HEK293 (cell line): ENCODE measurements at regions not wholly inside any gene's neighbourhood (a gene's known extent, or its start where the extent isn't known, plus 50 kb on each side); places are given as distances from the start of the nearest gene placed in this dataset.

ENCODE experiments used
- CTCF ChIA-PET: fragments of 350-600 bp; formaldehyde crosslinking; extraction: SDS; loops from one replicate; lab custom pipeline; 2021; ENCODE audit warnings: antibody characterized with exemption; lab: Yijun Ruan, JAX
- POLR2A ChIA-PET: fragments of 300-600 bp; formaldehyde crosslinking; extraction: SDS; loops from one replicate; lab custom pipeline; 2020; ENCODE audit warnings: antibody characterized with exemption, inconsistent platforms; lab: Yijun Ruan, JAX
- H3K27ac ChIP-seq: fragments of 200-500 bp; sonication (Bioruptor generic); 2 replicates; pipeline ENCODE4 v1.5.1; 2014; ENCODE audit warnings: low read depth, low read length, control low read depth, inconsistent platforms; ENCODE audit errors: extremely low read depth
- H3K36me3 ChIP-seq, 2 experiments: fragments of 200-500 bp in 1 of 2; sonication (Bioruptor generic) in 1 of 2; 1 replicate in 1 of 2; 2 replicates in 1 of 2; pipeline ENCODE4 v1.5.1; 2014 to 2017; ENCODE audit warnings: inconsistent platforms in 2 of 2, low read length in 2 of 2; ENCODE audit not compliant: control insufficient read depth in 2 of 2, insufficient read depth in 1 of 2
- H3K4me1 ChIP-seq: fragments of 200-500 bp; sonication (Bioruptor generic); 2 replicates; pipeline ENCODE4 v1.5.1; 2014; ENCODE audit warnings: mild to moderate bottlenecking, low read length, inconsistent platforms; ENCODE audit not compliant: control insufficient read depth, insufficient read depth
- H3K4me3 ChIP-seq: 2 replicates; pipeline ENCODE4 v1.5.1; 2011; ENCODE audit warnings: low read depth, mild to moderate bottlenecking, control low read depth, low read length, moderate library complexity
- H3K9me3 ChIP-seq: fragments of 200-500 bp; sonication (Bioruptor generic); 2 replicates; pipeline ENCODE4 v1.5.1; 2014; ENCODE audit warnings: low read depth, low read length, inconsistent platforms; ENCODE audit not compliant: control insufficient read depth, insufficient read depth
- GLI2 ChIP-seq: fragments of 450-650 bp; formaldehyde crosslinking; IDR thresholded peaks from 2 replicates; pipeline ENCODE4; 2017; ENCODE audit warnings: missing biosample characterization, missing genetic modification characterization, low read depth, borderline replicate concordance
- HOXD13 ChIP-seq: sonication (generic); formaldehyde crosslinking; IDR thresholded peaks from 2 replicates; pipeline ENCODE4 v1.8.0; 2022; ENCODE audit warnings: missing genetic modification reagents, borderline replicate concordance
- TRIM28 ChIP-seq: IDR thresholded peaks from 2 replicates; pipeline ENCODE4 v1.6.1; 2011; ENCODE audit warnings: low read length, control low read depth, borderline replicate concordance
- WT1 ChIP-seq: fragments of 450-650 bp; formaldehyde crosslinking; IDR thresholded peaks from 2 replicates; pipeline ENCODE4 v1.5.1; 2016; ENCODE audit warnings: missing biosample characterization, missing genetic modification characterization
- ZIC2 ChIP-seq: fragments of 450-650 bp; formaldehyde crosslinking; IDR thresholded peaks from 2 replicates; pipeline ENCODE4 v1.5.1; 2016; ENCODE audit warnings: missing biosample characterization, missing genetic modification characterization
- ZNF112 ChIP-seq: fragments of 450-650 bp; formaldehyde crosslinking; IDR thresholded peaks from 2 replicates; pipeline ENCODE4 v1.5.0; 2017; ENCODE audit warnings: missing biosample characterization, missing genetic modification characterization
- ZNF16 ChIP-seq: fragments of 450-650 bp; formaldehyde crosslinking; IDR thresholded peaks from 2 replicates; pipeline ENCODE4 v1.5.1; 2016; ENCODE audit warnings: low read depth, missing biosample characterization, missing genetic modification characterization
- ZNF202 ChIP-seq: fragments of 450-650 bp; formaldehyde crosslinking; IDR thresholded peaks from 2 replicates; pipeline ENCODE4 v1.5.1; 2016; ENCODE audit warnings: missing biosample characterization, missing genetic modification characterization, borderline replicate concordance
- ZNF274 ChIP-seq, 2 experiments: fragments of 200-500 bp in 1 of 2; fragments of 450-650 bp in 1 of 2; sonication (Bioruptor generic) in 1 of 2; formaldehyde crosslinking in 1 of 2; IDR thresholded peaks; 2 replicates each; pipeline versions ENCODE4 v1.5.1 to v1.6.1; 2014 to 2016; ENCODE audit warnings: borderline replicate concordance in 1 of 2, inconsistent platforms in 1 of 2, low read length in 1 of 2, missing biosample characterization in 1 of 2, missing genetic modification characterization in 1 of 2
- ZNF350 ChIP-seq: fragments of 450-650 bp; formaldehyde crosslinking; IDR thresholded peaks from 2 replicates; pipeline ENCODE4 v1.5.0; 2017; ENCODE audit warnings: missing biosample characterization, mild to moderate bottlenecking, missing genetic modification characterization
- ZNF394 ChIP-seq: fragments of 450-650 bp; formaldehyde crosslinking; IDR thresholded peaks from 2 replicates; pipeline ENCODE4 v1.5.1; 2016; ENCODE audit warnings: missing biosample characterization, missing genetic modification characterization, mild to moderate bottlenecking, moderate library complexity, borderline replicate concordance
- ZNF530 ChIP-seq: fragments of 450-650 bp; formaldehyde crosslinking; IDR thresholded peaks from 2 replicates; pipeline ENCODE4 v1.5.1; 2016; ENCODE audit warnings: low read depth, missing biosample characterization, missing genetic modification characterization
- ZNF544 ChIP-seq: fragments of 450-650 bp; formaldehyde crosslinking; IDR thresholded peaks from 2 replicates; pipeline ENCODE4 v1.5.0; 2017; ENCODE audit warnings: missing biosample characterization, missing genetic modification characterization
- ZNF548 ChIP-seq: fragments of 450-650 bp; formaldehyde crosslinking; IDR thresholded peaks from 2 replicates; pipeline ENCODE4 v1.5.1; 2016; ENCODE audit warnings: missing biosample characterization, missing genetic modification characterization
- ZNF558 ChIP-seq: fragments of 450-650 bp; formaldehyde crosslinking; IDR thresholded peaks from 2 replicates; pipeline ENCODE4 v1.5.1; 2016; ENCODE audit warnings: missing biosample characterization, missing genetic modification characterization
- ZNF707 ChIP-seq: fragments of 450-650 bp; formaldehyde crosslinking; IDR thresholded peaks from 2 replicates; pipeline ENCODE4 v1.5.1; 2016; ENCODE audit warnings: missing biosample characterization, missing genetic modification characterization
- ZSCAN23 ChIP-seq: fragments of 450-650 bp; formaldehyde crosslinking; IDR thresholded peaks from 2 replicates; pipeline ENCODE4 v1.5.1; 2016; ENCODE audit warnings: missing biosample characterization, missing genetic modification characterization
- TF ChIP-seq, protein P1 (sequence below): fragments of 450-650 bp; formaldehyde crosslinking; IDR thresholded peaks from 2 replicates; pipeline ENCODE4 v1.5.1; 2016; ENCODE audit warnings: missing biosample characterization, missing genetic modification characterization
- TF ChIP-seq, protein P2 (sequence below): fragments of 450-650 bp; formaldehyde crosslinking; IDR thresholded peaks from 2 replicates; pipeline ENCODE4 v1.5.1; 2016; ENCODE audit warnings: missing biosample characterization, missing genetic modification characterization
- TF ChIP-seq, protein P3 (sequence below): fragments of 450-650 bp; formaldehyde crosslinking; IDR thresholded peaks from 2 replicates; pipeline ENCODE4 v1.5.1; 2016; ENCODE audit warnings: missing biosample characterization, missing genetic modification characterization, borderline replicate concordance
- TF ChIP-seq, protein P4 (sequence below): sonication (generic); formaldehyde crosslinking; IDR thresholded peaks from 2 replicates; pipeline ENCODE4 v1.8.1; 2022; ENCODE audit warnings: mild to moderate bottlenecking, moderate library complexity, missing genetic modification reagents
- TF ChIP-seq, protein P5 (sequence below): fragments of 450-650 bp; formaldehyde crosslinking; IDR thresholded peaks from 2 replicates; pipeline ENCODE4 v1.5.1; 2016; ENCODE audit warnings: missing biosample characterization, missing genetic modification characterization
- TF ChIP-seq, protein P6 (sequence below): fragments of 450-650 bp; formaldehyde crosslinking; IDR thresholded peaks from 2 replicates; pipeline ENCODE4 v1.5.1; 2016; ENCODE audit warnings: missing biosample characterization, missing genetic modification characterization, borderline replicate concordance

DNA sequence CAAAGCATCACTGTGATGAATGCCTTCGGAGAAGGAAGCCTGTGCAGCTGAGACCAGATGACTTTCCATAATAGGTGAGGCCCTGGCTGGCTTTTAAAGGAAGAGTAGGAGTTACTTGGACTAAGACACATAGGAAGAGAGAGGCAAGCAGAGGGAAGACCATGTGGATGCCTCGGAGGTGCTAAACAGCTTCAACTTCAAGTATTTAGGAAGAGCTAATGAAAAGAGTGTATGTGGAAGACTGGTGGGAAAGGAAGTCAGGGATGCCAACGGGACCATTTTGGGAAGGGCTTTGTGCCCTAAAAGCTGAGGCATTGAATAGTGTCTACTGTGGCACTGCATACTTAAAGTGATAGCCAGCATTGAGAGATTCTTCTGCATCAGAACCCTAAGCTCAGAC, 69.3 kb upstream of the OPCML start:
- no peak overlapping the region for H3K4me3 ChIP-seq
- no peaks in the 10 kb centered on the region for H3K9me3 ChIP-seq
- POLR2A ChIA-PET, result no interaction called here
- TF ChIP-seq ZNF202 (tag by site-specific recombination), result no peak
- TF ChIP-seq, protein P1, sequence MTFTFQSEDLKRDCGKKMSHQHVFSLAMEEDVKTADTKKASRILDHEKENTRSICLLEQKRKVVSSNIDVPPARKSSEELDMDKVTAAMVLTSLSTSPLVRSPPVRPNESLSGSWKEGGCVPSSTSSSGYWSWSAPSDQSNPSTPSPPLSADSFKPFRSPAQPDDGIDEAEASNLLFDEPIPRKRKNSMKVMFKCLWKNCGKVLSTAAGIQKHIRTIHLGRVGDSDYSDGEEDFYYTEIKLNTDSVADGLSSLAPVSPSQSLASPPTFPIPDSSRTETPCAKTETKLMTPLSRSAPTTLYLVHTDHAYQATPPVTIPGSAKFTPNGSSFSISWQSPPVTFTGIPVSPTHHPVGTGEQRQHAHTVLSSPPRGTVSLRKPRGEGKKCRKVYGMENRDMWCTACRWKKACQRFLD (tag by site-specific recombination), result no peak
- TF ChIP-seq ZNF544 (tag by site-specific recombination), result no peak
- TF ChIP-seq, protein P2, sequence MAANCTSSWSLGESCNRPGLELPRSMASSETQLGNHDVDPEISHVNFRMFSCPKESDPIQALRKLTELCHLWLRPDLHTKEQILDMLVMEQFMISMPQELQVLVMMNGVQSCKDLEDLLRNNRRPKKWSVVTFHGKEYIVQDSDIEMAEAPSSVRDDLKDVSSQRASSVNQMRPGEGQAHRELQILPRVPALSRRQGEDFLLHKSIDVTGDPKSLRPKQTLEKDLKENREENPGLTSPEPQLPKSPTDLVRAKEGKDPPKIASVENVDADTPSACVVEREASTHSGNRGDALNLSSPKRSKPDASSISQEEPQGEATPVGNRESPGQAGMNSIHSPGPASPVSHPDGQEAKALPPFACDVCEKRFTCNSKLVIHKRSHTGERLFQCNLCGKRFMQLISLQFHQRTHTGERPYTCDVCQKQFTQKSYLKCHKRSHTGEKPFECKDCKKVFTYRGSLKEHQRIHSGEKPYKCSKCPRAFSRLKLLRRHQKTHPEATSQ (tag by site-specific recombination), result no peak
- no peak for TF ChIP-seq WT1 (tag by site-specific recombination)
- no peak for TF ChIP-seq ZIC2 (tag by site-specific recombination)
- no peak for TF ChIP-seq ZNF558 (tag by site-specific recombination)
- TF ChIP-seq ZNF548 (tag by site-specific recombination), result no peak
- no peak for TF ChIP-seq ZNF112 (tag by site-specific recombination)
- no peak for TF ChIP-seq ZNF394
- TF ChIP-seq HOXD13 (CRISPR knock-in tag), result no peak
- TF ChIP-seq, protein P3, sequence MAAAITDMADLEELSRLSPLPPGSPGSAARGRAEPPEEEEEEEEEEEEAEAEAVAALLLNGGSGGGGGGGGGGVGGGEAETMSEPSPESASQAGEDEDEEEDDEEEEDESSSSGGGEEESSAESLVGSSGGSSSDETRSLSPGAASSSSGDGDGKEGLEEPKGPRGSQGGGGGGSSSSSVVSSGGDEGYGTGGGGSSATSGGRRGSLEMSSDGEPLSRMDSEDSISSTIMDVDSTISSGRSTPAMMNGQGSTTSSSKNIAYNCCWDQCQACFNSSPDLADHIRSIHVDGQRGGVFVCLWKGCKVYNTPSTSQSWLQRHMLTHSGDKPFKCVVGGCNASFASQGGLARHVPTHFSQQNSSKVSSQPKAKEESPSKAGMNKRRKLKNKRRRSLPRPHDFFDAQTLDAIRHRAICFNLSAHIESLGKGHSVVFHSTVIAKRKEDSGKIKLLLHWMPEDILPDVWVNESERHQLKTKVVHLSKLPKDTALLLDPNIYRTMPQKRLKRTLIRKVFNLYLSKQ (tag by site-specific recombination), result no peak
- no peaks in the 10 kb centered on the region for H3K4me1 ChIP-seq
- CTCF ChIA-PET, result no interaction called here
- no peaks in the 10 kb centered on the region for H3K36me3 ChIP-seq
- no peak overlapping the region for H3K27ac ChIP-seq

DNA sequence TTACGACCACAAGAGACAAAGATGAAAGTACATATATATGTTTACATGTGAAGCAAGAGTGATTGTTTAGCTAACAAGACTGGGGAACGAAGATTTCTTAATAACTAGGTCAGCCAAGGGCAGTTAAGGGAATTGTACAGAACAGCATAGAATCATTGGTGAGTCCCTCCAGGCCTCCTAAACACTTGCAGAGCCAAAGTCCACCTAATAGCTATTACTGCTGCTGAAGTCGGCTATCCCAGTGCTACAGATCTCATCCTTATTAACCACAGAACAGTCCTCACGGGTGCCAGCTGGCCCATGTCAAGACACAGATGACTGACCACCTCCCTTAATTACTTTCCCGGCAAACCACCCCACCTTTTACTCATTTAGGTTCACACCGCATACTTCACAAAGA, 68.5 kb upstream of the OPCML start:
- no peaks in the 10 kb centered on the region for H3K4me1 ChIP-seq
- H3K9me3 ChIP-seq, result no peaks in the 10 kb centered on the region
- H3K36me3 ChIP-seq, result no peaks in the 10 kb centered on the region
- H3K27ac ChIP-seq, result no peak overlapping the region
- no peak overlapping the region for H3K4me3 ChIP-seq
- POLR2A ChIA-PET, result no interaction called here
- CTCF ChIA-PET, result interaction anchor here (0.6 kb wide), 1 partner anchor 199 kb away, joined by 3 read pairs; no protein-coding TSS in a partner anchor
- TF ChIP-seq TRIM28 (no peak), ZIC2 (tag by site-specific recombination) (no peak), ZSCAN23 (tag by site-specific recombination) (no peak), ZNF274 (IDR thresholded peaks at IDR 0.05; ENCODE audit: low read length) (no peak), ZNF274 (tag by site-specific recombination; IDR thresholded peaks at IDR 0.05; ENCODE audit: borderline replicate concordance) (no peak), ZNF16 (tag by site-specific recombination) (no peak), ZNF707 (no peak), GLI2 (tag by site-specific recombination) (no peak), ZNF530 (tag by site-specific recombination) (no peak), ZNF544 (tag by site-specific recombination) (no peak), ZNF350 (tag by site-specific recombination) (no peak)
- TF ChIP-seq, protein P1 (tag by site-specific recombination), result no peak
- TF ChIP-seq, protein P4, sequence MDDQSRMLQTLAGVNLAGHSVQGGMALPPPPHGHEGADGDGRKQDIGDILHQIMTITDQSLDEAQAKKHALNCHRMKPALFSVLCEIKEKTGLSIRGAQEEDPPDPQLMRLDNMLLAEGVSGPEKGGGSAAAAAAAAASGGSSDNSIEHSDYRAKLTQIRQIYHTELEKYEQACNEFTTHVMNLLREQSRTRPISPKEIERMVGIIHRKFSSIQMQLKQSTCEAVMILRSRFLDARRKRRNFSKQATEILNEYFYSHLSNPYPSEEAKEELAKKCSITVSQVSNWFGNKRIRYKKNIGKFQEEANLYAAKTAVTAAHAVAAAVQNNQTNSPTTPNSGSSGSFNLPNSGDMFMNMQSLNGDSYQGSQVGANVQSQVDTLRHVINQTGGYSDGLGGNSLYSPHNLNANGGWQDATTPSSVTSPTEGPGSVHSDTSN, result no peak
- TF ChIP-seq, protein P5, sequence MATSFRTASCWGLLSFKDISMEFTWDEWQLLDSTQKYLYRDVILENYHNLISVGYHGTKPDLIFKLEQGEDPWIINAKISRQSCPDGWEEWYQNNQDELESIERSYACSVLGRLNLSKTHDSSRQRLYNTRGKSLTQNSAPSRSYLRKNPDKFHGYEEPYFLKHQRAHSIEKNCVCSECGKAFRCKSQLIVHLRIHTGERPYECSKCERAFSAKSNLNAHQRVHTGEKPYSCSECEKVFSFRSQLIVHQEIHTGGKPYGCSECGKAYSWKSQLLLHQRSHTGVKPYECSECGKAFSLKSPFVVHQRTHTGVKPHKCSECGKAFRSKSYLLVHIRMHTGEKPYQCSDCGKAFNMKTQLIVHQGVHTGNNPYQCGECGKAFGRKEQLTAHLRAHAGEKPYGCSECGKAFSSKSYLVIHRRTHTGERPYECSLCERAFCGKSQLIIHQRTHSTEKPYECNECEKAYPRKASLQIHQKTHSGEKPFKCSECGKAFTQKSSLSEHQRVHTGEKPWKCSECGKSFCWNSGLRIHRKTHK (tag by site-specific recombination), result no peak
- TF ChIP-seq, protein P6, sequence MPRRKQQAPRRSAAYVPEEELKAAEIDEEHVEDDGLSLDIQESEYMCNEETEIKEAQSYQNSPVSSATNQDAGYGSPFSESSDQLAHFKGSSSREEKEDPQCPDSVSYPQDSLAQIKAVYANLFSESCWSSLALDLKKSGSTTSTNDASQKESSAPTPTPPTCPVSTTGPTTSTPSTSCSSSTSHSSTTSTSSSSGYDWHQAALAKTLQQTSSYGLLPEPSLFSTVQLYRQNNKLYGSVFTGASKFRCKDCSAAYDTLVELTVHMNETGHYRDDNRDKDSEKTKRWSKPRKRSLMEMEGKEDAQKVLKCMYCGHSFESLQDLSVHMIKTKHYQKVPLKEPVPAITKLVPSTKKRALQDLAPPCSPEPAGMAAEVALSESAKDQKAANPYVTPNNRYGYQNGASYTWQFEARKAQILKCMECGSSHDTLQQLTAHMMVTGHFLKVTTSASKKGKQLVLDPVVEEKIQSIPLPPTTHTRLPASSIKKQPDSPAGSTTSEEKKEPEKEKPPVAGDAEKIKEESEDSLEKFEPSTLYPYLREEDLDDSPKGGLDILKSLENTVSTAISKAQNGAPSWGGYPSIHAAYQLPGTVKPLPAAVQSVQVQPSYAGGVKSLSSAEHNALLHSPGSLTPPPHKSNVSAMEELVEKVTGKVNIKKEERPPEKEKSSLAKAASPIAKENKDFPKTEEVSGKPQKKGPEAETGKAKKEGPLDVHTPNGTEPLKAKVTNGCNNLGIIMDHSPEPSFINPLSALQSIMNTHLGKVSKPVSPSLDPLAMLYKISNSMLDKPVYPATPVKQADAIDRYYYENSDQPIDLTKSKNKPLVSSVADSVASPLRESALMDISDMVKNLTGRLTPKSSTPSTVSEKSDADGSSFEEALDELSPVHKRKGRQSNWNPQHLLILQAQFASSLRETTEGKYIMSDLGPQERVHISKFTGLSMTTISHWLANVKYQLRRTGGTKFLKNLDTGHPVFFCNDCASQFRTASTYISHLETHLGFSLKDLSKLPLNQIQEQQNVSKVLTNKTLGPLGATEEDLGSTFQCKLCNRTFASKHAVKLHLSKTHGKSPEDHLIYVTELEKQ (tag by site-specific recombination), result no peak
- TF ChIP-seq, all 188 proteins: peak for 0
